Neural crest cell (in vitro differentiated cells): ENCODE measurements at regions not wholly inside any gene's neighbourhood (a gene's known extent, or its start where the extent isn't known, plus 50 kb on each side); places are given as distances from the start of the nearest gene placed in this dataset.

Experiments used
- DNase-seq: peaks from one replicate; pipeline ENCODE4 v3.0.0; 2021; ENCODE audit warnings: low read depth, mixed read lengths, low spot score
- H3K27ac Mint-ChIP-seq: one replicate; pipeline ENCODE4 v1.8.0; 2021; ENCODE audit warnings: mild to moderate bottlenecking, mixed read lengths; ENCODE audit not compliant: unreplicated experiment
- H3K27me3 Mint-ChIP-seq: 2 replicates; pipeline ENCODE4 v1.8.0; 2021; ENCODE audit warnings: low read depth, mild to moderate bottlenecking, mixed read lengths
- H3K36me3 Mint-ChIP-seq: 2 replicates; pipeline ENCODE4 v1.8.0; 2021; ENCODE audit warnings: low read depth, mild to moderate bottlenecking, mixed read lengths
- H3K4me1 Mint-ChIP-seq: 2 replicates; pipeline ENCODE4 v1.8.0; 2021; ENCODE audit warnings: mixed read lengths
- H3K4me3 Mint-ChIP-seq: one replicate; pipeline ENCODE4 v1.8.0; 2021; ENCODE audit warnings: mild to moderate bottlenecking, mixed read lengths
- H3K9me3 Mint-ChIP-seq: 2 replicates; pipeline ENCODE4 v1.8.0; 2021; ENCODE audit warnings: mixed read lengths
- TF ChIP-seq, protein P1 (sequence below): fragments of 200-600 bp; sonication (generic); conservative IDR thresholded peaks from 2 replicates; pipeline ENCODE4 v1.5.0; 2021; ENCODE audit warnings: antibody characterized with exemption, mild to moderate bottlenecking

DNA sequence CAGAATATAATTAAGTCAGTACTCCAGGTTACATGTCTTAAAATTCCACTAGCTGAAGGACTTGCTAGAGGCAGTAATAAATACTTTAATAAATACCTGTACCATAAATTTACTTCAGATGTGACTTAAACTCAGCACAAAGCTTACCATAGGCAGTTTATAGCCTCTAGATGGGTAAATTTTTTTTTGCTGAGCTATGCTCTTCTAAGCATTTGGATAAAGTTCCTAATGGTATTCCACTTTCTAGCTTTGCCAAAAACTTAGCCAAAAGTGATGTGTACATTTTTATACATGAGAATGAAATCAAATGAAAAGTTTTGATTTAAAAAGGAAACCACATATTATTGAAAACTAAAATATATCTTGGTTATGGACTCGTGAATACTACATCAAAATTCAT is 63.7 kb upstream of the DHX40 start:
- Mint-ChIP-seq H3K36me3 (no peaks in the 10 kb centered on the region), H3K9me3 (peaks cover 5% of the 10 kb centered on the region), H3K27ac (no peak overlapping the region), H3K4me3 (no peak overlapping the region), H3K4me1 (peaks cover 9% of the 10 kb centered on the region), H3K27me3 (no peaks in the 10 kb centered on the region)
- DNase-seq = no peak
- TF ChIP-seq, protein P1, sequence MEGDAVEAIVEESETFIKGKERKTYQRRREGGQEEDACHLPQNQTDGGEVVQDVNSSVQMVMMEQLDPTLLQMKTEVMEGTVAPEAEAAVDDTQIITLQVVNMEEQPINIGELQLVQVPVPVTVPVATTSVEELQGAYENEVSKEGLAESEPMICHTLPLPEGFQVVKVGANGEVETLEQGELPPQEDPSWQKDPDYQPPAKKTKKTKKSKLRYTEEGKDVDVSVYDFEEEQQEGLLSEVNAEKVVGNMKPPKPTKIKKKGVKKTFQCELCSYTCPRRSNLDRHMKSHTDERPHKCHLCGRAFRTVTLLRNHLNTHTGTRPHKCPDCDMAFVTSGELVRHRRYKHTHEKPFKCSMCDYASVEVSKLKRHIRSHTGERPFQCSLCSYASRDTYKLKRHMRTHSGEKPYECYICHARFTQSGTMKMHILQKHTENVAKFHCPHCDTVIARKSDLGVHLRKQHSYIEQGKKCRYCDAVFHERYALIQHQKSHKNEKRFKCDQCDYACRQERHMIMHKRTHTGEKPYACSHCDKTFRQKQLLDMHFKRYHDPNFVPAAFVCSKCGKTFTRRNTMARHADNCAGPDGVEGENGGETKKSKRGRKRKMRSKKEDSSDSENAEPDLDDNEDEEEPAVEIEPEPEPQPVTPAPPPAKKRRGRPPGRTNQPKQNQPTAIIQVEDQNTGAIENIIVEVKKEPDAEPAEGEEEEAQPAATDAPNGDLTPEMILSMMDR = no peak

DNA sequence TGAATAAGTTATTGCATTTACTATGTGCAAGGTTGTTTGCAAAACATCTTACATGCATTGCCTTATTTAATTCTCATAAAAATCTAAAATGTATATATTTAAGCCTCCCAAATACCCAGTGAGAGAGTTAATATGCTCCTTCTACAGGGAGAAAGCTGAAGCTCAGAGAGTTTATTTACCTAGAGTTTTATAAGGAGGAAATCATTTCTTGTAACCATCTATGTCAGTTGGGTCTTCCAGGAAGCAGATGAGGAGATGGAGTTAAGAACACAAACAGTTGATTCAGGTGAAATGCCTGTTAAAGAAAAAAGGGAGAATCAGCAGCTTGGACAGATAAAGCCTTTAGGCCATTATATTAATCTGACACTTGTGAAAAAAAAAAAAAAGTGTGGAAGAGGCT is 62.6 kb upstream of the DHX40 start:
- H3K27me3 Mint-ChIP-seq = no peaks in the 10 kb centered on the region
- no peaks in the 10 kb centered on the region for H3K36me3 Mint-ChIP-seq
- H3K9me3 Mint-ChIP-seq = peaks cover 5% of the 10 kb centered on the region
- H3K4me3 Mint-ChIP-seq = no peak overlapping the region
- no peak overlapping the region for H3K27ac Mint-ChIP-seq
- peaks cover 9% of the 10 kb centered on the region for H3K4me1 Mint-ChIP-seq
- TF ChIP-seq, protein P1 = no peak
- no peak for DNase-seq

DNA sequence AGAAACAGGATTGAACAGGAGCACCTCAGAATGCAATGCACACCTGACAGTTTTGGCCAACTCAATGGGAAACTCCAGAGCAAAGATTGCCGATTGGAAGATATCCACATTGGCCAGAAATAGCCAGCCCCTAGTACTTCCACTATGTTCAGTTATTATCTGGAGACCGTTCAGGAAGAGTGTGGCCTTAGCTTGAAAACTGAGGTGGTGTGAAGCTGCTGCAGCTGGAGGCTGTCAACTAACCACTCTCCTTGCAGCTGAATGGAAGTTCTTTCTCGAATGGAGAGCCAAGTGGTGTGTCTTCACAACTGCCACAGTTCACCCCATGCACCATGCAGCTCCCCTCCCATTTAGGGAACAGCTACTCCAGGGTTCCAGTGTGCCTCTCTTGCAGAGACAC is 61.9 kb upstream of the DHX40 start:
- Mint-ChIP-seq H3K9me3 (peaks cover 5% of the 10 kb centered on the region), H3K36me3 (no peaks in the 10 kb centered on the region), H3K4me3 (no peak overlapping the region), H3K4me1 (peaks cover 9% of the 10 kb centered on the region), H3K27me3 (no peaks in the 10 kb centered on the region), H3K27ac (no peak overlapping the region)
- TF ChIP-seq, protein P1 = no peak
- DNase-seq = no peak

DNA sequence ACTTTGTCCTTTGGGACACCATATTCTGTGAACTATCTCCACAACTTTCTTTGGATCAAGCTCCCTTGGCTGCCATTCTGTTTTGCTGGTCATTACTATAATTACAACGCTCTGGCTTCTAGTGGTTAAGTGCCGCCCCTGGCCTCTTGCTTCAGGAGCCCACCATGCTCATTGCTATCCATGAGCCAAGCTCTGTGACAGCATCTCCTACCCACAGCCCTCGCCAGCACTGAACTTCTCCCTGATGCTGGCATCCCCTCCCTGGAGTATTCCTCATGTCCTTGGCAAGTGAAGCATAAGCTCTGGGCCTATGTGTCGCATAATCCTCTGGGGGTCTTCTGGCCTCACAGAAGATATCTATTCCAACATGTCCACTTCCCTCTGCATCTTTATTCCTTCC is 60.6 kb upstream of the DHX40 start:
- H3K27ac Mint-ChIP-seq = peak overlapping the region; percentile 58
- no peak for DNase-seq
- H3K36me3 Mint-ChIP-seq = no peaks in the 10 kb centered on the region
- TF ChIP-seq, protein P1 = no peak
- peaks cover 5% of the 10 kb centered on the region for H3K4me1 Mint-ChIP-seq
- peaks cover 5% of the 10 kb centered on the region for H3K9me3 Mint-ChIP-seq
- H3K27me3 Mint-ChIP-seq = no peaks in the 10 kb centered on the region
- no peak overlapping the region for H3K4me3 Mint-ChIP-seq

DNA sequence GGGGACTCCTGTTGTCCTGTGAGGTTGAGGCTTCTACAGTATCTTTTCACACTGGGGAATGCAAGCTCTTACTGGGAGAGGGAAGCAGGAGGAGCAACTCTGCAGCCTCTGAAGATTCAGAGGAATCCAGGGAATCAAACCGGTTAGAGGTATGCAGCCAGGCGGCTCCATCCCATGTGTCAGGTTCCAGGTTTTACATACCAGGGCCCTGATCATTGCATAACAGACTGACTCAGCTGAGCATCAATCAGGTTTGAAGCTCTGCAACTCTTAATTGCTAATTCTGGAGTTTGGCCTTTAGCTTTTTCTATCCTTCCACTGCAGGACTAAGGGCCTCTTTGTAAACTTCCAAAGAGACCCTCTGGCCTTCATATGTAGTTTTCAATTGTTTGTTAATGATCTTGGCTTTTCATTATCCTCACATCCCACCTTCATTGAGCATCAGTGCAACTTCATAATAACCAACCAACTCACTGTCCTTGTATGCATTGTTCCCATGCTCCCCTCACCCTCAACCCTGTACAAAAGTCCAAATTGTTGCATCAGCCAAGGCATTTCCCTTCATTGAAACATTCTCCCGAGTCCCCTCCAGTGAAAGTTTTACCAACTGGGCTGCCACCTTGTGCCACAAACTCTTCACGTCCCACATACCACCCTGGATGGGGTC is 59.7 kb upstream of the DHX40 start:
- TF ChIP-seq, protein P1 = no peak
- Mint-ChIP-seq H3K27ac (peak overlapping the region; percentile 73), H3K9me3 (peaks cover 5% of the 10 kb centered on the region), H3K36me3 (no peaks in the 10 kb centered on the region), H3K4me3 (no peak overlapping the region), H3K27me3 (no peaks in the 10 kb centered on the region), H3K4me1 (peaks cover 5% of the 10 kb centered on the region)
- DNase-seq = no peak
